ENCODE measurements at regions not wholly inside any gene's neighbourhood (a gene's known extent, or its start where the extent isn't known, plus 50 kb on each side); places are given as distances from the start of the nearest gene placed in this dataset.

DNA sequence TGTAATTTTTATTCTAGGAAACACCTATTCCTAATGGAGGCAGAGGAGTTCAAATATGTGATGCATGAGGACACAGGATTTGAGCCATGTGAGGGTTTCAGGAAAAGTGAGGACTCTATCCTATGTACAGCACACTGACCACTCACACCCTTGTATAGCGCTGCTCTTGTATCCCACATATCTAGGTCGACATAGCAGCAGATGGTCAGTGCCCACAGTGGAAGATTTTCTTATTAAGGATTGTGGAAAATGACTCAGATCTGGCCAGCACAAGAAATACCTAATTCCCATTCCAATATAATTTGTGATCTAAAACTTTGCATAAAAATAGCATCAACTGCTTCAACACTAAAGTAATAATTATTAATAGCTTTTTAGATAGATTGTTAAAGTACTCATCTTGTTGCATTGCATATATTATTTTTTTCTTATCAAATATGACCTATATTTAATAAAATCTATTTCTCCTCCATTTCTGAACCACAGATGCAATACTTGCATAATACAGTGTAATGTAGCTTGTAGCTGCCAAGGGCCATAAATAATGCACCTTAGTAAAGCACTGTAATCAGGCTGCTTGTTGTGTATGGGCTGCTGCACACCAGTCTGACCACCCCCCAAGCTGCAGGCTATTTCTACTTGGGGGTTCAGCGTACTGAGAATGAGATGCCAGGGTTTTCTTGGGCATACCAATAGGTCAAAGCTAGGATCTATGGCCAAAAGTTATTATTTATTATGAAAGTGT, 442.2 kb upstream of the CWC22 start:
- no peak for DNase-seq

DNA sequence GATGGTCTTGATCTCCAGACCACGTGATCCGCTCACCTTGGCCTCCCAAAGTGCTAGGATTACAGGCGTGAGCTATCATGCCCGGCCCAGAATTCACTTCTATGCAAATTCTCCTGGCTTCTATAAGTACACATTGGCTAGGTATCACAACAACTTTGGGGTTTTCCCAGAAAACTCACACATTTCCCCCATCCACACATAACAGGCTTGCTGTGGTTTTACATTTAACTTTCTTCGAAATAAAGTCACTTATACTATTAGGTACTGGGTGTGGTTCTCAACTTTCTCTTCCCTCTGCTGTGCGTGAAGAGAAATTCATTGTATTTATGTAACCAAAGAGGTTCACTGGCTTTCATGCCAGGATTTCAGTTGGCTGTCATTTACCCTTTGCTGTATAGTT, 439.4 kb upstream of the CWC22 start:
- DNase-seq = no peak

DNA sequence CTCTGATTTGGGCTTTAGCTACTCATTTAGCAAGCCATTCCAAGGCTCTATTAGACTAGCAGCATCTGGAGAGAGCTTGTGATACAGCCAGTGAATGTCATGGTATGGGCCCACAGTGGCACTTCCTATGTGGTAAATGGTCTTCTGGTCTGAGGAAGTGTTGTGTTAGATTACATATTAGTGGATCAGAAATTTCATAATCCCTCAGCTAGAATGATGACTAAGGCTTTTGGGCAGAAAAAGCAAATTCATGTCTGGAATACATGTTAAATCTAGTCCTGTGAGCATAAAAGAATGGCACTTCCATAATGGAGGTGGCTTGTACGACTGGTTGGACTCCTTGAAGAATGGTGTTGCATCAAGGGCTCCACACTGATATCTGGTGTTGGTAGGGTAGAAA, 436.8 kb upstream of the CWC22 start:
- no peak for DNase-seq

DNA sequence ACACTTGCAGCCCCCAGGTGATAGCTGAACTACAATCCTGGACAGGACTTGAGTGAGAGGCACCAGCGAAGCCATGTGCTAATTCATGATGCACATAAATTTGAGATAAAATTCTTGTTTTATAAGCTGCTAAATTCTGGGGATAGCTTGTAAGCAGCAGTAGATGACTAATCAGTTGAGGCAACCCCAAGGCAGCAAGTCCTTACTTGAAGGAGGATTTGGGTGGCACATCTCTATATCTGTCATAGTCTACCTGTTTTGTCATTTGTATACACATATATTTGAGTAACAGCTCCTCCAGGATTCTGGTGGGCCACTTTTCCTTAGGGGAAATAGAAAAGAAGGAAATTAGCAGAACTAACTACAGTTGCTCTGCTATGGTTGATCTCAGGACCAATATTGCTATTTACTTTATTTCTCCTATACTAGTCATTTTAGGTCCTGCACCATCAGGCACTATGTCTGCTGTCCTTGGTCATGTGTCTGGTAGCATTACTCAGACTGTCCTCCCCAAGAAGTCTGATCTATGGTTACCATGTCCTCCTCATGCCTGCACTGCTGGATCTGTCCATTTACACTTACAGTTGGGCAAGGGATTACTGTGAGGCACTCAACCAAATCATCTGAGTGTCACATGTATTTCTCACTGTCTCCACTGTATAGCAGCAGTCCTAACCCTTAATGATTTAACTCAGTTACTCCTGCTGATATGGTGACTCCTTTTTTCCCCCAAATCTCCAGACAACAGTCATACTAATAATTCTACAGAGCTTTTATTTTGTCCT, 436.0 kb upstream of the CWC22 start:
- no peak for DNase-seq

DNA sequence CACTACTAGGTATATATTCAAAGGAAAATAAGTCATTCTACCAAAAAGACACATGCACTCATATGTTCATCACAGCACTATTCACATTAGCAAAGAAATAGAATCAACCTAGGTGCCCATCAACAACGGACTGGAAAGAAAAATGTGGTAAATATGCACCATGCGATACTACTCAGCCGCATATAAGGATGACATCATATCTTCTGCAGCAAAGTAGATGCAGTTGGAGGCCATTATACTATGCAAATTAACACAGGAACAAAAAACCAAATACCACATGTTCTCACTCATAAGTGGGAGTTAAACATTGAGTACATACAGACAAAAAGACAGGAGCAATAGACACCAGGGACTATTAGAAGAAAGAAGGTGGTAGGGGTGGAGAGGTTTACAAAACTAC, 412.1 kb upstream of the CWC22 start:
- no peak for DNase-seq

DNA sequence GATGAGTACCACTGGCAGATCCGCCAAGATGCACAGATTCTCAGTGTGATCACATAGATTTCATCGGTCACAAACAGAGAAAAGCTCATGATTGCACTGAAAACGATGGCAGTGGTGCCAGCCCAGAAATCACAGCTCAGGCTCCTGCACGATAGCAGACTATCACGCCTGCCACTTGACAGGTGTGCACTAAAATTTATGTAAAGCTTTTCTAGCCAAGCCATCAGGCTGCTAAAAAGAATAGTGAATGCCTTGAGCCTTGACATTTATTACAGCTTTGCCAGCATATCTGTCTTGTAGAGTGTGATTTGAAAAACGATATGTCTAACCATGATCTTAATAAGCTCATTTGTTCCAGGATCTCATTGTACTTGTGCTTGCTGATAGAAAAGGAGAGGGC, 409.5 kb upstream of the CWC22 start:
- DNase-seq = no peak

DNA sequence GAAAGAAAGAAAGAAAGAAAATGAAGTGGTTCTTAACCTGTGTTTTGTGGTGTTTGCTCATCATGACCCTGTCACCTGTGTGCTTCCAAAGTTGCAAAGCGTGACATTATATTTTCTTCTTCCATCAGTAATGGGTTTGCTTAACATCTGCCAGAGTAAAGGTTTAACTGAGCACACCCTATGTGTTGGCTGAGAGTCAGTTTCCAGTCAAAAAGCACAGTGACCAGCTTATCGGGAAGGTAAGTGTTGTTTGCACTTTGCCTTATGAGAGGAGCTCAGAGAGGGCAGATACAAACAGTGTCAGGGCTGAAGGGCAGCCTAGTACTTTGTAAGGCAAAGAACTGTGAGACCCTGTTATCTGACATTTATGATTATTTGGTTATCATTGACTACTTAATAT, 406.2 kb upstream of the CWC22 start:
- no peak for DNase-seq

DNA sequence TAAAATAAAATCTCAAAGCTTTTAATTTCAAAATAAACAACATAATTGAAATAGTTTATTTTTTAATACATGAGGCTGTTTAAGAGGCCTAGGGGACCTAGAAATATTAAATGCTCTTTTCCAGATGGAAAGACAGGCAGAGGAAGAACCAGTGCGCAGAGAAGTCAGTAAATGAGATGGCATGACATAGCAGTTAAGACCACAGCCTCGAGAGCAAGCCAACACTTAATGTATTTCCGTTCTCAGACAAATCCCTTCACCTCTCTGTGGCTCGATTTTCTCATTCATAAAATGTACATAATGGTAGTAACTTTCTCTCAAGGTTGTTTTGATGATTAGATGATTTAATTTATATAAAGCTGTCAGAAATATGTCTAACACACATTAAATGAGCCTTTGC, 405.1 kb upstream of the CWC22 start:
- DNase-seq = no peak

DNA sequence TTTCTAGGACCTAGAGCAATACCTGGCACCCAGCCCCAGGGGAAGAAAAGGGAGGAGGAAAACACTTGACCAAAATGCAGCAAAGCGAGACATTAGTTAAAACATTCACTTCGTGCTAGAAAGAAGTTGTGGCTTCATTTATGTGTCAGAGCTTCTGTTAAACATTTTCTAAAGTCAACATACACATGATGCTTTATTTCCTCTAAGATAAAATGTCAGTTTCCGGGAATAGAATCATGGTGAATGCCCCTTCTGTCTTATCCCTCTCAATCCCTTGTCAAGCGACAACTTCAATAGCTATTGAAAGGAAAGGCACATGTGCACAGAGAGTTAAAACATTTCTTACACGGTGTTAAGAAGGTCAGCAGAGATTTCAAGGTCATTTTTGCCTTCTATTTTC, 404.6 kb upstream of the CWC22 start:
- DNase-seq = no peak

DNA sequence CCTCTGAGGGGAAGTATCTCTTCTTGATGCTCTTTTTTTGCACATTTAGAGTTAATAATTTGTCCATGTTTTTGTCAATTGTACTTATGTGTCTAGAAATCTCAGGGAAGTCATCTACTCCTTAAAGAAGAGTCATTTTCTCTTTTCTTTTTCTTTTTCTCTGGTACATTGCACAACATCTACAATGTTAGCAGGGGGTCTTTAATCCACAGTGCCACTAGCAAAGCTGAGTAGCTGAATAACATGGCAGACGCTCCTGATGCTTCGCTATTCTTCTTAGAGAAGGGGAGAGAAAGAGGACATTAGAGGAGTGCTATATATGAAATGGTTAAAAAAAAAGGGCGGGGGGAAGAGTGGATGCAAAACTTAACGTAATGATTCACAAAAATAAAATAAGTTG, 399.6 kb upstream of the CWC22 start:
- DNase-seq = no peak

DNA sequence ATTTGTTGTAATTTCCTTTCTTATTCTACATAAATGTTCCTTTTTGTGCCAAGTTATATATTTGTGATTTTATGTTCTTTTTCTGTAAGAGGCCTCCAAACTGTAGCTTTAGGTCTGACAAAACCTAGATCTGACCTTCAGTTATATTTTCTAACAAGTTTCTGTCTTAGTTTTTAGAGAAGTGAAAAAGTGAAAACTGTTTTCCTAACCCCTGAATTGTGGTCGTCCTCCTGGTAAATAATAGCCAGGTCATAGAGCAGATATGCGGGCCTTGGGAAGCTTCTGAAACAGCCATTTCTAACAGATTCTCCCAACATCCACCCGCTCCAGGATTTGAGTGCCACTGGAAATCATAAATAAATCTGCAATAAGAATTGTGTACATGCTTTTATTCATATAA, 398.4 kb upstream of the CWC22 start:
- DNase-seq = no peak

DNA sequence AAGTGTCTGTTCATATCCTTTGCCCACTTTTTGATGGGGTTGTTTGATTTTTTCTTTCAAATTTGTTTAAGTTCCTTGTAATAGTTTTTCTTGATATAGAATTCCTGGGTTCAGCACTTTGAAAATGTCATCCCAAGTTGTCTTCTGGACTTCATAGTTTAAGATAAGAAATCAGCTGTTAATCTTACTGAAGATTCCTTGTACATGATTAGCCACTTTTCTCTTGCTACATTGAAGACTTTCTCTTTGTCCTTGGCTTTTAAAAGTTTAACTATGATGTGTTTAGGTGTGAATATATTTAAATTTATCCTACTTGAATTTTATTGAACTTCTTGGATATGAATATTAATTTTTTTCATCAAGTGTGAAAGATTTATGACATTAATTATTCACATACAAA, 387.2 kb upstream of the CWC22 start:
- DNase-seq = no peak

DNA sequence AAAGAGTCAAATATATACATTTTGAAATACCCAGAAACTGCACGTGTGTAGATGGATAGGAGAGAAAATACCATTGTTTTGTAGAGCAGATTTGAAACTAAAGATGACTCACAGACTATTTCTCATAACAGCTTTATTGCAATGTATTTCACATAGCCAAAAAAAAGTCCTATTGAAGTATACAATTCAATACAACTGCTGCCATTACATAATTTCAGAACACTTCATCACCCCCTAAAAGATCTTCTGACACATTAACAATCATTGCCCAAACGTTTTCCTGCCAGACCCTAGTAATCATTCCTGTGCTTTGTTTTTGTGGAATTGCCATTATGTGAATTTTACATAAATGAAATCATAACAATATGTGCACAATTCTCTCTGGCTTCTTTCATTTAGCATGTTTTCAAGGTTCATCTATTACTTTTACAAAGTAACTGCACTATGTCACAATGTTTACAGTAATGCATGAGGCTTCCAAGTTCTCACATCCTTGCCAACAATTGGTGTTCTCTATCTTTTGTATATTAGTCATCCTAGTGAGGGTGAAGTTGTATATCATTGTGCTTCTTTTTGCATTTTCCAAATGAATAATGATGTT, 378.6 kb upstream of the CWC22 start:
- peak; percentile 48 for DNase-seq

DNA sequence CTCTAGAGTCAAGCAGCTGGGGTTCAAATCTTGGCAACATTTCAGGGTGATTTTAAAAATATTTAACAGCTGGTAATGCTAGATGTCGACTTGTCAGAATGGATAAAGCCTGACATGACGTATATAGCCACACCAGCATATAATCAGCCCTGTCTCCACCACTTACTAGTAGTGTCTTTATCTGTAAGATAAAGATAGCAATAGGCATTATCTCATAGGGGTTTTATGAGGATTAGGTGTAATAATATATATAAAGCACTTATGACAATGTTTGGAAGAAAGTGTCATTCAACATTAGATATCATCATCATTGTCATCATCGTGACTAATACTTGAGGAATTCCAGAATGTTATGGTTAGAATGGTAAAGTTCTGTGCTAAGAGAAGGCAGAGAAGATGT, 369.0 kb upstream of the CWC22 start:
- DNase-seq = no peak

DNA sequence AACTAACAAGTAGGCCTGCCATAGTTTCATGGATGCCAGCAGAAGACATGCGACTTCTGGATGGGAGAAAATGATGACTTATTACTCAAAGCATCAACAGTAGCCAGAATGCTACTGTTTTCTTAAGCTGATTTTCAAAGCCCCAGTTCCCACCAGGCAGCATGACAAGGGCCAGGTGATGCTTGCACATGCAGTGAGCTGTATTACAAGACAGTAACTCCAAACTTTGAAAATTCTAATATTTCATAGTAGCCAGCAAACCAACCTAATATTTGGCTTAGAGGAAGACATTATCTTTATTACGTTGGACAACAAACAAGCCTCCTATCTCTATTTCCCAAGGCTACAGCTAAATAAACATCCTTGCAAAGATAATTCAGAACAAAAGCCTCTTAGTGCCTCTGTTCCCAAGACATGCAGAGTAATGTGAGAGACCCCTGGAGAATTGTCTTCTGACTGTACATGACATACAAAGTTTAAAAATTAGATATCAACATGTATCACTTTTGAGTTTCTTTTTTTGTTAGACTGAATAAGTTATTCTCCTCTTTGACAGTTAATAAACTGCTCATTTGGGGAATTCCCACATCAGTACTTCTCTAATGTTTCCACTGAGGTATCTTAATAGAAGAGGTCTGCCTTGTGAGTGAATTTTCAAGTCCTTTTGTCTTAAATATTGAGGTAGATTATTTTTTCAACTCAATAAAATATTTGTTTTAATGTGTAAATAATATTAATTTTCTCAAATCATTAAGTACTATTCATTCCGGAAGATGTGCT, 367.6 kb upstream of the CWC22 start:
- no peak for DNase-seq

DNA sequence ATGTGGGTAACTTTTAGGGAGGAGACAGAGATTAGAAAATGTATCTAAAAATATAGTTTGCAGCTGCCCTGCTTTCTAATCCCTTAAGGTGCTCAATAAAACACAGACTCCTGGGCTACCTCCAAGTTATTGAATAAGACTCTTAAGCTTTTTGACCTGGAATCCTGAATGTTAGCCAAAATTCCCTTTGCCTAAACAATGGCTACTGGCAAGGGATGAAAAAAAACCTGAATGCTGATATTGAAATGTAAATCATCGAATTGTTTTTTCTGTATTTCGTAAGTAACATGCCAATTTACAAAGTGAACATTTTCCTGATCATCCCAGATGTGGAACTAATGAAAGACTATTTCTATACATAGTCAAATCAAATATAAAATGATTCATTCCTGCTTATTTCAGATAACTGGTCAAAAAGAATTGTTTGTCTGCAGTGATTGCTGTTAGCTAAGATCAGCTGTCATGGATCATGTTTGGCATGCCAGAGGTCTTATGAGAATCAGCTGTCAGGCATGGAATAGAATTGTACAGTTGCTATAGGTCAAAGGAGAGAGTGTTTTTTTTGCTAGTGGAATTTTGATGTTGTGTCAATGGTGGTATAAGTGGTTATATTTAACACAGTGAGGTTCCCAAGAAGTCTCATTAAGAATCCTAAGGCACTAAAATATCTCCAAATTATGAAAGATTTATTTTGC, 363.6 kb upstream of the CWC22 start:
- DNase-seq = no peak

DNA sequence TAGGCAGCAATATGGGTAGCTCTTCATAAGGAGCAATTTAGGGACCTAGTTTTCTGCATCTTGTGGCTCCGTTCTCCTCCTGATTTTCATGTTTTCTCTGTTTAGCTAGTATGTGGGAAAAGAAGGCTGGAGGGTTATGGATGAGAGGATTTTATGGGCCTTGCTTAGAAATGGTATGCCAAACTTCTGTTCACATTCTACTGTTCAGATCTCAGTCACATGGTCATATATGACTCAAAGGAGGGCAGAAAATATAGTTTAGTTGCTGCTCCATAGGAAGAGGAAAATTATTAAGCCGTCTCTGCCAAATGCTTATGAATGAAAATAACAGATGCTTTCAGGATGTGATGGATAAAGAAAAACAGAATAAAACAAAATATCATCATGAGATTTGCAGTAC, 361.8 kb upstream of the CWC22 start:
- DNase-seq = peak; percentile 22

DNA sequence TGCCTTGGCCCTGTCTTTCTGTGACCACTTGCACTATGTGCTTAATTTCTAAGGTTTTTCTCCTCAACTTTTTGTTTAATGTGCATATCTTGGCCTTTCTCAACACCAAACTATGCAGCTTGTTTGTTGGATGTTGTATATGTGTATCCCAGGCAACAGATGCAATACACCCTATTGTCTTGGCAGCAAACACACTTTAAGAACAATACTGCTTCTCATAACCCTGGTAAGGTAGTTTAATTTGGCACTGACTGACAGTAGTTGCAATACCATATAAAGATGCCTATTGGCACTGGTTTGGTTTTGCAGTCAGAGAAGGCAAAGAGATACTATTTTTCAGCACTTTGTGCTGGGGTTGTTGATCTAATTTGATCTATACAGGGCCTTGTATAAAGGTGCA, 360.7 kb upstream of the CWC22 start:
- DNase-seq = peak; percentile 40

DNA sequence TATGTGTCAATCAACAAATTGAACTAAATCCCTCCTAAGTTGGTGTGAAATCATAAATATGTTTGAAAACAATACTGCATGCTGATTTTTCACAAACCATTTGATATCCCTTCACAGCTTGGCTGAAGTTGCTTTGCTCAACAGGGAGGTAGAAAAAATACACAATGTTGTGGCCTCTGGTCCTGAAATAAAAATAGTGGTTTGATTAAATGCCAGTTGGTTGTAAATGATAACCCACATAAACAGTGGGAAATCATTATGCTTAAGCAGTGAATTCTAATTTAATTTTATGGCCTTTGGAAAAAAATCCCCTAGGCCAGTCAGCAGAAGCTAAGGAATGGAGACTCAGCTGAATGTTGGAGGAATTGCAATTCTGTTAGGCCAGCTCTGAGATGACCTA, 359.4 kb upstream of the CWC22 start:
- DNase-seq = no peak

DNA sequence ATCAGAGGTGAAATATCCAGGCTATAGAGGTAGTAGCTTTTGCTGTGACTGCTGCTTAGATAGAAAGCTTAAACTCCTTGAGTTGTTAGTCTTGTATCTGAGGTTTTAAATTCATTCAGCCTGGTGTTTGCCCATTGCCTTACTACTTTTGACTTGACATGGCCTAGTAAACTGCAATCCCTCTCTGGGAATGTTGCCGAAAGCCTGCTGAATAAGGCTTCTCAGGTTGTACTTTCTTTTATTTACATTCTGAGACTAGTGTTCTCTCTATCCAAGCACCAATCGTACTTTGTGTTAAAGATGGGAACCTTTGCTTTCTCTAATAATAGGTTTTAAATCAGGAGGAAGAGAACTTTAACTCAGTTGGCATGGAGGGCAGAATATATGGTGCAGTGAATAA, 357.6 kb upstream of the CWC22 start:
- no peak for DNase-seq

DNA sequence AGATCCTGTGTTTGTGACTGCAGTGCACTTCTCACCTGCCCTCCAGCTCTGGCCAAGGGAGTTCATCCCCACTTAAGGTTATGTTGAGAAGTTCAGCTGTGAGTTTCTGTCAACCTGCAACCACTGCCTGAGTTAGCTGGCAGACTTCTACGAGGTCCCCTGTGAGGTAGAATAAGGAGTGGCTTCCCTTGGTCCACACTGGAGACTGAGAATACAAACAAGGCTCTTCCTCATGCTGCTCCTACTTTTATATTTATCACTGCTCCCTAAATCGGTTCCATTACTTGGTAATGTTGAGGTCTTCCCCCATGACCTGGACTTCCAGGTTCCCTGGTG, 353.2 kb upstream of the CWC22 start:
- no peak for DNase-seq

DNA sequence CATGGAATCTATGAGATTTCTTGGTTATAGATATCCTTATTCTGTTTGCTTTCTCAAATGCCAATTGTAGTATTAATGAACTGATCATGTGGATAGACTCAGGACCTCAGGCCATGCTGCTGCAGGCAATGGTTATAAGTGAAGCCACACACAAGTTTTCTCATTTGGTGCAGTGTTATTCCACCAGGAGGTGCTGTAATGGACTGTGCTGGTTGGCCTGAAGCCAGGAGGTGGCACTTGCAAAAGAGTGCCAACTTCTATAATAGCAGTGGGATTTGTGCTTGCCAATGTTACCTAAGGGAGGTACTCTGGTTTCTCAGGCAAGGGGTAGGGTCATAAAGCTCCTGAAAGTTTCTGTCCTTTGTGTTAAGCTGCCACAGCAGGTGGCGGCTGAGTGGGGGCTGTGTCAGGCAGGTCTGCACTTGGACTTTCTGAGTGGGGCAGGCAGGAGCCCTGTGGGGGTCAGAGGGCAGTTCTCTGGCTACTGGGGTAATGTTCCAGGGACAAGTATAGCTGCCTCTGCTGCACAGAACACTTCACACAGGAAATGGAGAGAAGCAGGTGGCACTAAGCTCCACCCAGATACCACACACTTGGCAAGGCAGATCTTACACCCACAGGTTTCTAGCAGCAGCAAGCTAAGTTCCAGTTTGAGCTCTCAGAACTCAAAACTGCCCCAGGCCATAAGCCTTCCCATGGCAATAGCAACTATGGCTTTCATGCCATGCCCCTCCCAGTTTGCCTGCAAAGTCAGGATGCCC, 352.6 kb upstream of the CWC22 start:
- DNase-seq = no peak

All from hindlimb muscle (tissue), 1 donor.